K562 (cell line): ENCODE measurements at regions not wholly inside any gene's neighbourhood (a gene's known extent, or its start where the extent isn't known, plus 50 kb on each side); places are given as distances from the start of the nearest gene placed in this dataset.

ENCODE experiments used
- CBX2 ChIP-seq: fragments of 200-600 bp; sonication (generic); IDR thresholded peaks from one replicate; pipeline ENCODE4 v1.6.1; 2012; ENCODE audit warnings: mild to moderate bottlenecking, low read length, inconsistent platforms; ENCODE audit not compliant: insufficient read depth, poor library complexity, severe bottlenecking
- FOXJ3 ChIP-seq: sonication (generic); formaldehyde crosslinking; IDR thresholded peaks from 2 replicates; pipeline ENCODE4 v1.4.0; 2020; ENCODE audit warnings: mild to moderate bottlenecking, missing genetic modification reagents
- JUND ChIP-seq, 2 experiments: IDR thresholded peaks; 2 replicates in 1 of 2; 3 replicates in 1 of 2; pipeline ENCODE4 v1.6.1; 2011; ENCODE audit warnings: borderline replicate concordance in 2 of 2, low read depth in 2 of 2, low read length in 2 of 2, improper control_type of control experiment in 1 of 2, missing biosample characterization in 1 of 2, missing genetic modification characterization in 1 of 2, missing genetic modification reagents in 1 of 2
- MAFK ChIP-seq: IDR thresholded peaks from 2 replicates; pipeline ENCODE4 v1.6.1; 2011; ENCODE audit warnings: low read length, improper control_type of control experiment
- PHF21A ChIP-seq: fragments of 450-650 bp; IDR thresholded peaks from 2 replicates; pipeline ENCODE4 v1.6.1; 2017; ENCODE audit warnings: low read depth, borderline replicate concordance
- POLR2AphosphoS5 ChIP-seq: IDR thresholded peaks from 2 replicates; pipeline ENCODE4 v1.6.1; 2011; ENCODE audit warnings: mild to moderate bottlenecking, low read depth, low read length, moderate library complexity; ENCODE audit not compliant: control insufficient read depth, insufficient read depth
- ZNF121 ChIP-seq: sonication (generic); formaldehyde crosslinking; conservative IDR thresholded peaks from 2 replicates; pipeline ENCODE4 v1.8.0; 2022; ENCODE audit warnings: missing genetic modification reagents

GRCh38 chr2:217656316-217656715, 346.5 kb downstream of the TNS1 start:
- TF ChIP-seq FOXJ3 (CRISPR knock-in tag) (no peak), POLR2AphosphoS5 (no peak), ZNF121 (CRISPR knock-in tag) (no peak), CBX2 (no peak), JUND (IDR thresholded peaks at IDR 0.05; ENCODE audit: borderline replicate concordance, low read depth, low read length) (no peak), JUND (tag; IDR thresholded peaks at IDR 0.05; ENCODE audit: borderline replicate concordance, low read depth, low read length) (no peak), PHF21A (no peak), MAFK (no peak)
